ENCODE measurements at regions not wholly inside any gene's neighbourhood (a gene's known extent, or its start where the extent isn't known, plus 50 kb on each side); places are given as distances from the start of the nearest gene placed in this dataset.

GRCh38 chr14:98835051-98835824 is 436.8 kb downstream of the BCL11B start:
- Mint-ChIP-seq H3K4me1 (ENCODE audit: low read depth, unreplicated experiment) (no peaks in the 10 kb centered on the region), H3K9me3 (ENCODE audit: unreplicated experiment) (no peaks in the 10 kb centered on the region), H3K27ac (ENCODE audit: unreplicated experiment) (no peak overlapping the region), H3K4me3 (ENCODE audit: unreplicated experiment) (no peak overlapping the region), H3K27me3 (ENCODE audit: insufficient read depth, unreplicated experiment) (peaks cover 4% of the 10 kb centered on the region), H3K36me3 (ENCODE audit: insufficient read depth, unreplicated experiment) (no peaks in the 10 kb centered on the region)
- POLR2A ChIA-PET, result no interaction called here
- DNase-seq, result no peak
- Histone ChIP-seq H3K27me3 (replicated peaks; ENCODE audit: control insufficient read depth, insufficient read depth, low read length) (no peaks in the 10 kb centered on the region; the same call in 1 of the 2 replicates), H3K4me1 (no peaks in the 10 kb centered on the region), H3K9me3 (no peaks in the 10 kb centered on the region), H3K36me3 (ENCODE audit: control insufficient read depth, insufficient read depth, low read length) (no peaks in the 10 kb centered on the region), H3K4me3 (ENCODE audit: low read depth, low read length) (no peak overlapping the region)
- no TSS peak for BruUV-seq (replicated peaks)
- intact Hi-C loops (cut with micrococcal nuclease; ENCODE audit: unreplicated experiment), result no loop called here
- TF ChIP-seq, protein P1, sequence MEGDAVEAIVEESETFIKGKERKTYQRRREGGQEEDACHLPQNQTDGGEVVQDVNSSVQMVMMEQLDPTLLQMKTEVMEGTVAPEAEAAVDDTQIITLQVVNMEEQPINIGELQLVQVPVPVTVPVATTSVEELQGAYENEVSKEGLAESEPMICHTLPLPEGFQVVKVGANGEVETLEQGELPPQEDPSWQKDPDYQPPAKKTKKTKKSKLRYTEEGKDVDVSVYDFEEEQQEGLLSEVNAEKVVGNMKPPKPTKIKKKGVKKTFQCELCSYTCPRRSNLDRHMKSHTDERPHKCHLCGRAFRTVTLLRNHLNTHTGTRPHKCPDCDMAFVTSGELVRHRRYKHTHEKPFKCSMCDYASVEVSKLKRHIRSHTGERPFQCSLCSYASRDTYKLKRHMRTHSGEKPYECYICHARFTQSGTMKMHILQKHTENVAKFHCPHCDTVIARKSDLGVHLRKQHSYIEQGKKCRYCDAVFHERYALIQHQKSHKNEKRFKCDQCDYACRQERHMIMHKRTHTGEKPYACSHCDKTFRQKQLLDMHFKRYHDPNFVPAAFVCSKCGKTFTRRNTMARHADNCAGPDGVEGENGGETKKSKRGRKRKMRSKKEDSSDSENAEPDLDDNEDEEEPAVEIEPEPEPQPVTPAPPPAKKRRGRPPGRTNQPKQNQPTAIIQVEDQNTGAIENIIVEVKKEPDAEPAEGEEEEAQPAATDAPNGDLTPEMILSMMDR (IDR thresholded peaks at IDR 0.05; ENCODE audit: insufficient read depth in 1 of 2, low read depth in 1 of 2, low read length in 1 of 2, severe bottlenecking in 1 of 2, unreplicated experiment in 1 of 2), result no peak
- CTCF ChIA-PET, result no interaction called here

DNA sequence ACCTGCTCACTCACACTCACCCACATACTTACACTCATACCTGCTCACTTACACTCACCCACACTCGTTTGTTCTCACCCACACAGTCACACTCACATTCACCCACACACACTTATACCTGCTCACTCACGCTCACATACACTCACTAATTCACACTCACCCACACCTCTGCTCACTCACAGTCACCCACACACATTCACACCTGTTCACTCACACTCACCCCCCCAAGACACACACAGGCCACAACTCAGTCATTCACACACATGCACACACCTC is 436.2 kb downstream of the BCL11B start:
- TF ChIP-seq, protein P1 (IDR thresholded peaks at IDR 0.05; ENCODE audit: insufficient read depth in 1 of 2, low read depth in 1 of 2, low read length in 1 of 2, severe bottlenecking in 1 of 2, unreplicated experiment in 1 of 2), result no peak
- Histone ChIP-seq H3K4me1 (no peaks in the 10 kb centered on the region), H3K9me3 (no peaks in the 10 kb centered on the region), H3K36me3 (ENCODE audit: control insufficient read depth, insufficient read depth, low read length) (no peaks in the 10 kb centered on the region), H3K27me3 (replicated peaks; ENCODE audit: control insufficient read depth, insufficient read depth, low read length) (no peaks in the 10 kb centered on the region; the same call in 1 of the 2 replicates), H3K4me3 (ENCODE audit: low read depth, low read length) (no peak overlapping the region)
- CTCF ChIA-PET, result no interaction called here
- no peak for DNase-seq
- no TSS peak for BruUV-seq (replicated peaks)
- intact Hi-C loops (cut with micrococcal nuclease; ENCODE audit: unreplicated experiment), result no loop called here
- Mint-ChIP-seq H3K4me3 (ENCODE audit: unreplicated experiment) (no peak overlapping the region), H3K27me3 (ENCODE audit: insufficient read depth, unreplicated experiment) (peaks cover 4% of the 10 kb centered on the region), H3K27ac (ENCODE audit: unreplicated experiment) (no peak overlapping the region), H3K9me3 (ENCODE audit: unreplicated experiment) (no peaks in the 10 kb centered on the region), H3K4me1 (ENCODE audit: low read depth, unreplicated experiment) (no peaks in the 10 kb centered on the region), H3K36me3 (ENCODE audit: insufficient read depth, unreplicated experiment) (no peaks in the 10 kb centered on the region)
- POLR2A ChIA-PET, result no interaction called here

DNA sequence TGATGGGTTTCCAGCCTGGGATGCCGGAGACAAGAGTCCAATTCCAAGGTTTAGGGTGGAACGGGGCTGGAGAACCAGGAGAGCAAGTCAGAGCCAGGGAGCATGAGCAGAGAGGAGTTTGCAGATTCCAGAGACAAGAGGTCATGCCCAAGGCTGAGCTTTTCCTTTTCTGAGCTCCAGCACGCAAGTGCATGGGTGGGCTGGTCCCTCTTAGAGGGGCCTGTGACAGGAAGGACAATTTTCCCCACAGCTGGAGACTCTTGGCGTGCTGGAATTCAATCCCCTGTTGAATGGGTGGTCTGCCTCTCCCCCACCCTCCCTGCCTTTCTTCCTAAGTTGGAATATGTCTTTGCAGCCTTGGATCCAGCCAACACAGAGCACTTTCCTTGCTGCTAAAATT is 431.9 kb downstream of the BCL11B start:
- Histone ChIP-seq H3K36me3 (ENCODE audit: control insufficient read depth, insufficient read depth, low read length) (no peaks in the 10 kb centered on the region), H3K4me3 (ENCODE audit: low read depth, low read length) (no peak overlapping the region), H3K27me3 (replicated peaks; ENCODE audit: control insufficient read depth, insufficient read depth, low read length) (no peaks in the 10 kb centered on the region; the same call in 1 of the 2 replicates), H3K9me3 (no peaks in the 10 kb centered on the region), H3K4me1 (no peaks in the 10 kb centered on the region)
- Mint-ChIP-seq H3K27ac (ENCODE audit: unreplicated experiment) (no peak overlapping the region), H3K36me3 (ENCODE audit: insufficient read depth, unreplicated experiment) (no peaks in the 10 kb centered on the region), H3K9me3 (ENCODE audit: unreplicated experiment) (no peaks in the 10 kb centered on the region), H3K4me1 (ENCODE audit: low read depth, unreplicated experiment) (no peaks in the 10 kb centered on the region), H3K27me3 (ENCODE audit: insufficient read depth, unreplicated experiment) (peaks cover 18% of the 10 kb centered on the region), H3K4me3 (ENCODE audit: unreplicated experiment) (no peak overlapping the region)
- BruUV-seq (replicated peaks), result no TSS peak
- POLR2A ChIA-PET, result no interaction called here
- intact Hi-C loops (cut with micrococcal nuclease; ENCODE audit: unreplicated experiment), result no loop called here
- TF ChIP-seq, protein P1 (IDR thresholded peaks at IDR 0.05; ENCODE audit: insufficient read depth in 1 of 2, low read depth in 1 of 2, low read length in 1 of 2, severe bottlenecking in 1 of 2, unreplicated experiment in 1 of 2), result no peak
- CTCF ChIA-PET, result no interaction called here
- no peak for DNase-seq

All from Caco-2 (cell line).